ENCODE measurements at regions not wholly inside any gene's neighbourhood (a gene's known extent, or its start where the extent isn't known, plus 50 kb on each side); places are given as distances from the start of the nearest gene placed in this dataset.

GRCh38 chr2:228828397-228828796, 442.7 kb downstream of the PID1 start:
- Histone ChIP-seq H3K4me3 (ENCODE audit: low read depth, low read length) (no peak overlapping the region), H3K36me3 (ENCODE audit: control insufficient read depth, insufficient read depth, low read length) (no peaks in the 10 kb centered on the region), H3K27me3 (replicated peaks; ENCODE audit: control insufficient read depth, insufficient read depth, low read length) (no peaks in the 10 kb centered on the region), H3K9me3 (no peaks in the 10 kb centered on the region), H3K4me1 (no peaks in the 10 kb centered on the region)
- ChIA-PET CTCF (no interaction called here), POLR2A (no interaction called here)
- no peak for TF ChIP-seq CTCF (IDR thresholded peaks at IDR 0.05; ENCODE audit: insufficient read depth in 1 of 2, low read depth in 1 of 2, low read length in 1 of 2, severe bottlenecking in 1 of 2, unreplicated experiment in 1 of 2)
- Mint-ChIP-seq H3K27ac (ENCODE audit: unreplicated experiment) (no peak overlapping the region), H3K4me3 (ENCODE audit: unreplicated experiment) (no peak overlapping the region), H3K9me3 (ENCODE audit: unreplicated experiment) (no peaks in the 10 kb centered on the region), H3K36me3 (ENCODE audit: insufficient read depth, unreplicated experiment) (no peaks in the 10 kb centered on the region), H3K4me1 (ENCODE audit: low read depth, unreplicated experiment) (no peaks in the 10 kb centered on the region), H3K27me3 (ENCODE audit: insufficient read depth, unreplicated experiment) (peaks cover under 1% of the 10 kb centered on the region)
- DNase-seq = no peak
- BruUV-seq (replicated peaks) = no TSS peak
- intact Hi-C loops (cut with micrococcal nuclease; ENCODE audit: unreplicated experiment) = no loop called here

- H3K9me3 ChIP-seq = no peaks in the 10 kb centered on the region
- BruUV-seq (replicated peaks) = no TSS peak
- no peak for DNase-seq
- Mint-ChIP-seq H3K27me3 (ENCODE audit: insufficient read depth, unreplicated experiment) (peaks cover 2% of the 10 kb centered on the region), H3K27ac (ENCODE audit: unreplicated experiment) (no peak overlapping the region), H3K36me3 (ENCODE audit: insufficient read depth, unreplicated experiment) (no peaks in the 10 kb centered on the region), H3K4me3 (ENCODE audit: unreplicated experiment) (no peak overlapping the region), H3K4me1 (ENCODE audit: low read depth, unreplicated experiment) (no peaks in the 10 kb centered on the region), H3K9me3 (ENCODE audit: unreplicated experiment) (no peaks in the 10 kb centered on the region)
- POLR2A ChIA-PET = no interaction called here
- intact Hi-C loops (cut with micrococcal nuclease; ENCODE audit: unreplicated experiment) = no loop called here
- H3K27me3 ChIP-seq (replicated peaks; ENCODE audit: control insufficient read depth, insufficient read depth, low read length) = no peaks in the 10 kb centered on the region
- no peak overlapping the region for H3K4me3 ChIP-seq (ENCODE audit: low read depth, low read length)
- H3K36me3 ChIP-seq (ENCODE audit: control insufficient read depth, insufficient read depth, low read length) = no peaks in the 10 kb centered on the region
- CTCF ChIA-PET = no interaction called here
- H3K4me1 ChIP-seq = no peaks in the 10 kb centered on the region
- TF ChIP-seq CTCF (IDR thresholded peaks at IDR 0.05; ENCODE audit: insufficient read depth in 1 of 2, low read depth in 1 of 2, low read length in 1 of 2, severe bottlenecking in 1 of 2, unreplicated experiment in 1 of 2) = no peak
Measured at GRCh38 chr2:228827056-228827700, 443.9 kb downstream of the PID1 start.

GRCh38 chr2:228819701-228820100, 451.4 kb downstream of the PID1 start:
- H3K36me3 Mint-ChIP-seq (ENCODE audit: insufficient read depth, unreplicated experiment) = no peaks in the 10 kb centered on the region
- POLR2A ChIA-PET = no interaction called here
- H3K9me3 Mint-ChIP-seq (ENCODE audit: unreplicated experiment) = no peaks in the 10 kb centered on the region
- no peaks in the 10 kb centered on the region for H3K27me3 ChIP-seq (replicated peaks; ENCODE audit: control insufficient read depth, insufficient read depth, low read length)
- no TSS peak for BruUV-seq (replicated peaks)
- H3K4me3 ChIP-seq (ENCODE audit: low read depth, low read length) = no peak overlapping the region
- H3K4me1 ChIP-seq = no peaks in the 10 kb centered on the region
- no peak for DNase-seq
- no peak overlapping the region for H3K27ac Mint-ChIP-seq (ENCODE audit: unreplicated experiment)
- no peaks in the 10 kb centered on the region for H3K9me3 ChIP-seq
- no peaks in the 10 kb centered on the region for H3K36me3 ChIP-seq (ENCODE audit: control insufficient read depth, insufficient read depth, low read length)
- TF ChIP-seq CTCF (IDR thresholded peaks at IDR 0.05; ENCODE audit: insufficient read depth in 1 of 2, low read depth in 1 of 2, low read length in 1 of 2, severe bottlenecking in 1 of 2, unreplicated experiment in 1 of 2) = no peak
- H3K4me3 Mint-ChIP-seq (ENCODE audit: unreplicated experiment) = no peak overlapping the region
- H3K4me1 Mint-ChIP-seq (ENCODE audit: low read depth, unreplicated experiment) = no peaks in the 10 kb centered on the region
- H3K27me3 Mint-ChIP-seq (ENCODE audit: insufficient read depth, unreplicated experiment) = peaks cover 2% of the 10 kb centered on the region
- CTCF ChIA-PET = no interaction called here
- intact Hi-C loops (cut with micrococcal nuclease; ENCODE audit: unreplicated experiment) = no loop called here

Data from Caco-2 (cell line).